COLO668 (cell line): ENCODE measurements at regions not wholly inside any gene's neighbourhood (a gene's known extent, or its start where the extent isn't known, plus 50 kb on each side); places are given as distances from the start of the nearest gene placed in this dataset.
"Not testable (repeated sequence)": the region's sequence is repeated elsewhere in the genome, so short reads cannot be mapped to it uniquely, and the experiment has no call there.

Source experiments
- DNase-seq: peaks from one replicate; lab custom pipeline; 2025; ENCODE audit not compliant: unreplicated experiment; lab: John Stamatoyannopoulos, UW

- DNase-seq: no peak
Observed at GRCh38 chr2:4803396-4803795, 888.8 kb upstream of the SOX11 start.

DNA sequence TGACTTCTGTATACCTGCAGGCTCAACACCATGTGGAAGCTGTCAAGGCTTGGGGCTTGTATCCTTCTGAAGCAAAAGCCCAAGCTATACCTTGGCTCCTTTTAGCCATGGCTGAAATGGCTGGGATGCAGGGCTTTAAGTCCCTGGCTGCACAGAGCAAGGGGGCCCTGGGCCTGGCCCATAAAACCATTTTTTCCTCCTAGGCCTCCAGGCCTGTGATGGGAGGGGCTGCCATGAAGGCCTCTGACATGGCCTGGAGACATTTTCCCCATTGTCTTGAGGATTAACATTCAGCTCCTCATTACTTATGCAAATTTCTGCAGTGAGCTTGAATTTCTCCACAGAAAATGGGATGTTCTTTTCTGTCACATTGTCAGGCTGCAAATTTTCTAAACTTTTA is 878.0 kb upstream of the SOX11 start:
- not testable (repeated sequence) for DNase-seq

- DNase-seq: no peak
Observed at GRCh38 chr2:4827836-4828235, 864.3 kb upstream of the SOX11 start.

DNA sequence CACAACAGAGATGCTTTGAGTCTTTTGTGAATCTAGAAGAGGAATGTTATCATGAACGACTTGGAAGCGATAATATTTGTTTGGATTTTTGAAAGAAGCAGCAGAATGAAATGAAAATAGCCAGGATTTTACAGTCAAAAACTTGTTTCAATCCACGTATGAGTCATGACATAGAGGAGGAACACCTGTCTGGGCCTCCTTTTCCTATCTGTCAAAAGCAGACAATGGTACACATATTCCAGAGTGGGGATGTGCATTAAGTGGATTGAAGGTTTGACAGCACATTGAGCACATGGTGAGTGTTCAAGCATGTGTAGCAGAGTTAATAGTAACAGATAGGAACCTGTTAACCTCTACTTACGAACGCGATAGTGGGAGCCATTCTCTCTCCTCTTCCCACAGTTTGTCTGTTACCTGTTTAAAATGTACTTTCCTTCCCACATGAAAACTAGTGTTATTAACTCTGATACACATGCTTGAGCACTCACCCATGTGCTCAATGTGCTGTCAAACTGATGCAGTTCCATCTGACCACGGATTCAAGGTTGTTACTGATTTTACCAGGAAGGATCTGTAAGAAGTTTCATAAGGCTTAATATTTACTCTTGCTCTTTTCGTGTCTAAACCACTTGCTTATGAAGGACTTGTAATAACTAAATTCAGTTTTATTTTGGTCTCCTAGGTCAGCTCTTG is 863.4 kb upstream of the SOX11 start:
- DNase-seq: no peak

DNA sequence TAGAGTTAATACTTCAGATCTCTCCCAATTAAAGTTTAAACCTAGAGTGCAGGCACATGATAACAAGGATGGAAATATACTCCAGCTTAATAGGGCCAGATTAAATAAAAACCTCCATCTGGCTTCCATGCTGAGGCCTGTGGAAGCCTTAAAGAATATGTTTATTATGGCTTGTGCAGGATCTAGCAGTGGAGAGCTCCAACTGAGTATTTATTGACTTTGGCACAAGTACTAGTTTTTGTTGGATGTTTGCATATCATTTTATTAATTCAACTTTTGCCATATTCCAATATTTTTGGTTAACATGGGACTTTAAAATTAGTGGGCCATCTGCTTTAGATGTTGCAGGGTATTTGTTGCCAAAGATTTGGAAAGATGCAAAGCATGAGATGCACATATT is 860.4 kb upstream of the SOX11 start:
- no peak for DNase-seq

- no peak for DNase-seq
Observed at GRCh38 chr2:4832642-4833041, 859.5 kb upstream of the SOX11 start.

- no peak for DNase-seq
Observed at GRCh38 chr2:4838626-4839025, 853.6 kb upstream of the SOX11 start.

DNA sequence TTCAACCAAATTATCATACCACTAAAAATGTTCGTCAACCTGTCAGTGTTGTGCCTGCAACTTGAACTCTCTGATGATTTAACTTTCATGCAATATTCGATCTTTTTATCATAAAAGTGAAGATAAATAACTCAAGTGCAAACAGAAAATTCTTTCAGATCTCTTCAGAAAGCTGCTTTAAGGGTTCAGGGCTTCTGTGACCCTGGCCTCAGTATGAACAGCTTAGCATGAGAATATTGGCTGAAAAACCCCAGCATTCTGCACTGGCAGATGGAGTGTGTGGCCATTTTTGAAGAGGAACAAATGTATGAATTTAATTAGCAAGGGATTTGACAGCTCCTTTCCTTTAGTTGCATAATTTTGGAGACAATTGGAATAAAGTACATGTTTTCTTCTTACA is 851.4 kb upstream of the SOX11 start:
- DNase-seq: no peak

DNA sequence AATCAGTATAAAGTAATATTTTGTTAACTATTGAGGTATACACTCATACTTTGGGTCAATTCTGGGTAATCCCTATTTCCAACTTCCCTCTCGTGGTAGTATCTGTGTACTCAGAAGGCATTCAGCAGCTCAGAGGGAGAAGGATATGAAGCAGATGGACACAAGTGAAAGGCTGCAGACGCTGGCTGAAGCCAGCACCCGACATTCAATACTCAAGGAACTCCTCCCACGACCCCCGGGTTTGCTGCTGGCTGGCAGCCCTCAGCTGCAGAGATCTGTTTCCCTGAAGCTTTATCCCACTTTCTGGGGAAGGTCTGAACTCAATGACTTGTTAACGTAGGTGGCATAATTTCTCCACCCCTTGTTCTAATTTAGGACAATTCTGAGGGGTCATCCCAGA is 847.3 kb upstream of the SOX11 start:
- no peak for DNase-seq

DNA sequence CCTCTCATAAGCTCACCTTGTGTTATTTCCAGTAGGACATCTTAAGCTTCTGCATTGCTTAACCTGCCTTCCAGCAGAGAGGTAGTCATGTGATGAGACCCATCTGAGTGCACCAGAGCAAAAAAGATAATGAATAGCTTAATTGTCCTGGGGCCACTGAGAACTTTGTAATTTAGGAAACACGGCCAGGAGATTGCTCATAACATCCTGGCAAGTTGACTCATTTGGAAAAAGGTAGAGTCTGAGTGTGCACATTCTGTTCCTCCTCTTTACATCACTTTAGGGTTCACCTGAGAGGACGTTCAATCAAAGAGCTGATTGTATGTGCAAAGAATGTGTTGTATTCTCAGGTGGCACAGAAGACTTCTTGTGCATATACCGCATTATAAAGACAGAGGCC is 830.2 kb upstream of the SOX11 start:
- no peak for DNase-seq

GRCh38 chr2:4866198-4866597 is 826.0 kb upstream of the SOX11 start:
- DNase-seq: no peak

DNA sequence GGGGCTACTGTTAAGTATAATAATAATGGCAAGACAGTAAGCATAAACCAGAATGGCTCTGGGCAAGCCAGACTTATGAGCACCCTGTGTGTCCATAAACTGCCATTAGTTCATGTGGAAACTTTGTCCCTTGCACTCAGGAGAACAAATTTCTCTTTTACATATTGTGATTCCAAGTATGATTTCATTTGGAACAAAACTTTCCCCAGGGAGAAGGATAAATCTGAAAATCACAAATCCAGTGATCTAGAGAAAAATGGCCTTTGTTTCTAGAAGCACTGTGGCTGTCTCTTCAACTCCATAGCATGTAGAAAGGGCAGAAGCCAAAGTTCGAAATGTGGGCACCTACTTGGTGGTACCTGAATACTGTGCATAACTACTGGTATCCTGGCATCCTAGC is 823.7 kb upstream of the SOX11 start:
- DNase-seq: no peak

- DNase-seq: no peak
Observed at GRCh38 chr2:4869154-4869553, 823.0 kb upstream of the SOX11 start.

DNA sequence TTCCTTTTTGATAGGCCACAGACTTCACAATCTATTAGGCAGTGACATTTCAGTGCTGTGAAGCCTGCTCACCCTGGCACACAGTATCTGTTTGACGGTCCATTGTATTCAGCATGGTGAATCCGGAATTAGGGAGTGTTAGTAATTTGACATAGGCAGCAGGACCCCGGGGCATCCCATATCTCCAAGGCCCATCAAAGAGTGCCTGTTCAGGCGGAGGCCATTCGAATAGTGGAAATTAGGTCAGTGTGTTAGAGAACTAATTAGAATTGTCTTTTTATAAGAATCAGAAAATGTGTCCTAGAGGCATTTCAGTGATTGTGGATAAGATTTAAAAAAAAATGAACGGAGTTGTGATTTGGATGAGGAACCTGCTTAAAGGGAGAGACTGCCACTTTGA is 818.8 kb upstream of the SOX11 start:
- DNase-seq: no peak

DNA sequence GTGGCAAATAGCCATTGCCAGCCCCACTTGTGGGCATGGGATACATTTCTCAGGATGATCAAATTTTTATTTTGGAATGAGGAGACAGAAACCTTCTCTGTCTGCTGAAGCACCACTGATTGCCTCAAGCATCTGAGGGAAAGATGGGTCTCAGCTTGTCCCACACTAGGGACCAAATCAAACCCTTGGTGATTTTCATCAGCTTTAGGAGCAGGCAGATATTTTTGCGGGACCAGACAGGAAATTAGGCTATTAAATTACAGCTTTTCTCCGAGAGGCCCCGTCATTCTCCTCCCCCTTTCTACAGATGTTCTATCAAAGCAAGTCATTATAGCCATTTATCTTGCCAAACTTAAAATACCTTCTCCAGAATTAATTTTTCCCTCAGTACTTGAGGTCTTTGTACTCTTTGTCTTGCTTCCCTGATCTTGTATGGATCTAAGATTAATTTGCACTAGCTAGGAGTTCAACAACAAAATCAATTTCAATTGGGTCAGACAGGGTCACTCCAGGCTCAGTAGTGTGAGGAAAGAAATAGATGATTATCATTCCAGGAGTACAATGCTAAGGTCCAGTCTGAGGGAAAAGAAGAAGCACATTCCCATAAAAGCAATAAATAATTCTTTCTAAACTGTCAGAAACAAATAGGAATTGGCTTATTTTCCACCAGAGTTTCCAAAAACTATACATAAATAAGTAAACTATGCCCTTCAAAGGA is 818.1 kb upstream of the SOX11 start:
- DNase-seq: no peak

DNA sequence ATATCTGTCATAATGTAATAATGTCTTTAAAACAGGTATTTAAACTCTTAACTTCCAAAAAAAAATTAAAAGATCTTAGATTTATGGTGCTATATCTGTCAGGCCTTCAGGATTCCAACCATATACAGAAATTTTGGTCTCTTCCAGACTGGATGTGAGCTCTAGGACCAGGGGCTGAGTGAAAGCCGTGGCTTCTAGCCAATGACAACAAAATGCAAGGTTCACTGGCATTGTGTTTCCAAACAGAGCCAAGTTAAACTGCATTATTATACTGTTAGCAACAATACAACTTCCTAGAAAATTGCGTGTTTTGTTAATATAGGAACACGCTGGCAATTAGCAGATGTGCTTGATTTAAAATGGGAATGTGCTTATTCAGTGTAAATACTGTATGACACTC is 809.8 kb upstream of the SOX11 start:
- no peak for DNase-seq

- no peak for DNase-seq
Observed at GRCh38 chr2:4882941-4883340, 809.2 kb upstream of the SOX11 start.

- DNase-seq: no peak
Observed at GRCh38 chr2:4883375-4883774, 808.8 kb upstream of the SOX11 start.

DNA sequence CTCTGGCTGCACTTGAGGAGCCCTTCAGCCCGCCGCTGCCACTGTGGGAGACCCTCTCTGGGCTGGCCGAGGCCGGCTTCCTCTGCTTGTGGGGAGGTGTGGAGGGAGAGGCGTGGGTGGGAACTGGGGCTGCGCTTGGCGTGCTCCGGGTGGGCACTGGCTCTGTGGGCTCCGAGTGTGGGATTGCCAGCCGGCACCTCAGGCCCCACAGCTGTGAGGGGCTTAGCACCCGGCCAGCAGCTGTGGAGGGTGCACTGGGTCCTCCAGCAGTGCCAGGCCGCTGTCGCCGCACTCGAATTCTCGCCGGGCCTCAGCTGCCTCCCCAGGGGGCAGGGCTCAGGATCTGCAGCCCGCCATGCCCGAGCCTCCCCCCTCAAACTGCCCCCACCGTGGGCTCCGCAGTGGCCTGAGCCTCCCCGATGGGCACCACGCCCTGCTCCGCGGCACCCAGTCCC is 808.0 kb upstream of the SOX11 start:
- DNase-seq: no peak

DNA sequence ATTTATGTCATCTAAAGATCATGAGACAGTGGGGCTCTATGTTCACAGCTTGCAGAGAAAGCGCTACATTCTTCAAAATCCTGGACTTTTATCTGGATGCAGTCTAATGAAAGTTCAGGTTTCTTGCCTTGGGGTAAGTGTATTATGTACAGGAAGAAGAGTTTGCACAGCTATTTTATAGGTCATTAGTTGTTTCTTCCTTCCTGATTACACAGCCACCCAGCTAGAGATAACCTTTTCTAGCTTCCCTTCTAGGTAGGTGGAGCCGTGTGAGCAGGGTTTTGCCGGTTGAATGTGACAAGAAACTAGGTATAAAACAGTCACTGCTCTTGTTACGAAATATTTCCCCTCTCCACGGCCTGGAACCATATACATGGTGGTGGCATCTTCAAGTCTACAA is 800.8 kb upstream of the SOX11 start:
- no peak for DNase-seq

DNA sequence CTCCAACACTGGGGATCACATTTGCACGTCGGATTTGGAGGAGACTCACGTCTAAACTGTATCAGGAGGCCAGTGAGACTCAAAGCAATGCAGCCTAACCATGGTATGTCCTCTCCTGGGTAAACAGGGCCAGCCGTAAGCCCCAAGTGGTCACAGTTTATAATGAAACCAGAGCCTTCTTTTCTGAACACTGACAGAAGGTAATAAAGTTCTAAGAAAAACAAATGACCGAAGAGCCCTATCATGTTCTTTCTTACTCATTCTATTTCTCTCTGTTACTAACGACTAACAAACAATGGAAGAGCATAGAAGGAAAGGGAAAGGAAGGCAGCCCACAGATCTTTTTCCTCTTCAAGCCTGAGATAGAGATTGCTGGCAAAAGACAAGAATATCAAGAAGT is 796.8 kb upstream of the SOX11 start:
- no peak for DNase-seq

DNA sequence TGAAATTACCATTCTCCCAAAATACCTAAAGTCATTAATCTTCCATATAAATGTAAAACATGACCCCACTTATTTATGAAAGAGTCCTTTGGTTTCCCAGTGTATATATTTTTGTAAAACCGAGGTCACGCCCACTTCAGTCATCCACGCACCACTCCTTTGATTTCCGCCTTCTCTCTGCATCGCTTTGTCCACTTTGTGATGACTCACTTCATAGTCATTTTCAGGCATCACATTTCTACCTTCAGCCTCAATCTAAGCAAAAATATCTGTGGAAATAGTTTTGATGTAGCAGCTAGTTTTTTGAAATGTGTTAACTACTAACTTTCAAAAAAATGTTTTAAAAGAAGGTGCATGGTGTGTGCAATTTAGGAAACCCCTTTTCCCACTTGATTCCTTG is 793.5 kb upstream of the SOX11 start:
- no peak for DNase-seq

- DNase-seq: no peak
Observed at GRCh38 chr2:4900242-4900641, 791.9 kb upstream of the SOX11 start.
